ENCODE measurements at regions not wholly inside any gene's neighbourhood (a gene's known extent, or its start where the extent isn't known, plus 50 kb on each side); places are given as distances from the start of the nearest gene placed in this dataset.

GRCh38 chr2:60051991-60052390, 501.5 kb downstream of the BCL11A start:
- no peak for DNase-seq

GRCh38 chr2:60047944-60048525, 505.4 kb downstream of the BCL11A start:
- no peaks in the 10 kb centered on the region for H3K9me3 ChIP-seq
- no peak overlapping the region for H3K4me3 ChIP-seq
- no peak for TF ChIP-seq POLR2A (IDR thresholded peaks at IDR 0.05)
- no peak for TF ChIP-seq CTCF (IDR thresholded peaks at IDR 0.05)
- H3K27ac ChIP-seq: no peak overlapping the region
- no peaks in the 10 kb centered on the region for H3K36me3 ChIP-seq
- no peak for DNase-seq
- no peaks in the 10 kb centered on the region for H3K27me3 ChIP-seq
- peaks cover 0 to 3% (median 0%) of the 10 kb centered on the region in 4 donors for H3K4me1 ChIP-seq

More at GRCh38 chr2:60051991-60052390, 501.5 kb downstream of the BCL11A start:
- Histone ChIP-seq H3K4me1 (no peaks in the 10 kb centered on the region), H3K4me3 (no peak overlapping the region), H3K27me3 (no peaks in the 10 kb centered on the region), H3K9me3 (no peaks in the 10 kb centered on the region), H3K27ac (no peak overlapping the region), H3K36me3 (no peaks in the 10 kb centered on the region)
- TF ChIP-seq CTCF (IDR thresholded peaks at IDR 0.05) (no peak), POLR2A (IDR thresholded peaks at IDR 0.05) (no peak)

GRCh38 chr2:60047347-60047746, 506.1 kb downstream of the BCL11A start:
- no peak for DNase-seq
- H3K4me3 ChIP-seq: no peak overlapping the region
- TF ChIP-seq CTCF (IDR thresholded peaks at IDR 0.05) (no peak), POLR2A (IDR thresholded peaks at IDR 0.05) (no peak)
- peaks cover 0 to 3% (median 0%) of the 10 kb centered on the region in 4 donors for H3K4me1 ChIP-seq
- no peaks in the 10 kb centered on the region for H3K9me3 ChIP-seq
- H3K27me3 ChIP-seq: no peaks in the 10 kb centered on the region
- H3K27ac ChIP-seq: no peak overlapping the region
- no peaks in the 10 kb centered on the region for H3K36me3 ChIP-seq

- no peak overlapping the region for H3K4me3 ChIP-seq
- H3K27me3 ChIP-seq: no peaks in the 10 kb centered on the region
- H3K4me1 ChIP-seq: peaks cover 0 to 3% (median 0%) of the 10 kb centered on the region in 4 donors
- DNase-seq: no peak
- H3K36me3 ChIP-seq: no peaks in the 10 kb centered on the region
- no peak overlapping the region for H3K27ac ChIP-seq
- no peak for TF ChIP-seq POLR2A (IDR thresholded peaks at IDR 0.05)
- no peak for TF ChIP-seq CTCF (IDR thresholded peaks at IDR 0.05)
- no peaks in the 10 kb centered on the region for H3K9me3 ChIP-seq
These were observed 506.9 kb downstream of the BCL11A start for GRCh38 chr2:60046529-60046928.

- no peaks in the 10 kb centered on the region for H3K27me3 ChIP-seq
- no peak overlapping the region for H3K4me3 ChIP-seq
- no peak for TF ChIP-seq CTCF (IDR thresholded peaks at IDR 0.05)
- no peak for TF ChIP-seq POLR2A (IDR thresholded peaks at IDR 0.05)
- H3K27ac ChIP-seq: no peak overlapping the region
- no peaks in the 10 kb centered on the region for H3K9me3 ChIP-seq
- no peak for DNase-seq
- H3K36me3 ChIP-seq: no peaks in the 10 kb centered on the region
- H3K4me1 ChIP-seq: peaks cover 0 to 3% (median 0%) of the 10 kb centered on the region in 4 donors
These were observed 508.0 kb downstream of the BCL11A start for GRCh38 chr2:60045456-60045855.

- DNase-seq: no peak
These were observed 509.0 kb downstream of the BCL11A start for GRCh38 chr2:60044484-60044883.

More at GRCh38 chr2:60044484-60044883, 509.0 kb downstream of the BCL11A start:
- Histone ChIP-seq H3K36me3 (no peaks in the 10 kb centered on the region), H3K27ac (no peak overlapping the region), H3K27me3 (no peaks in the 10 kb centered on the region), H3K9me3 (no peaks in the 10 kb centered on the region), H3K4me1 (peaks cover 0 to 3% (median 0%) of the 10 kb centered on the region in 4 donors), H3K4me3 (no peak overlapping the region)
- TF ChIP-seq CTCF (IDR thresholded peaks at IDR 0.05) (no peak), POLR2A (IDR thresholded peaks at IDR 0.05) (no peak)

Data from Peyer's patch (tissue), 4 donors.